ENCODE measurements at regions not wholly inside any gene's neighbourhood (a gene's known extent, or its start where the extent isn't known, plus 50 kb on each side); places are given as distances from the start of the nearest gene placed in this dataset.

DNA sequence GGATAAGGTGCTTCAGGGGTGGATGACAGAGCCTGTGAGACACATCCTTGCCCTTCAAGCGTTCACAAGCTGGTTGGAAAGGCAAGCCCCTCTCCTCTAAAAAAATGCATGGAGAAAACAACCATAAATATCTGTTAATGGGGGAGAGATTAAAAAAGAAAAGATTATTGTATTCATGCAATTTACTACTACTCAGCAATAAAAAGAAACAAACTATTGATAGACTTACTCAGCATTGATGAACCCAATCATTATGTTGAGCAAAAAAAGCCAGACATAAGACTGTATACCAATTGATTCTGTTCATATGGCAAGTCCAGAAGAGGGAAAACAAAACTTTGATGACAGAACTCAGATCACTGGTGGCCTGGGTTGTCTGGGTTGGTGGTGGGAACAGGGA, 138.7 kb upstream of the IRF2BP2 start (continued):
- TF ChIP-seq, protein P1, sequence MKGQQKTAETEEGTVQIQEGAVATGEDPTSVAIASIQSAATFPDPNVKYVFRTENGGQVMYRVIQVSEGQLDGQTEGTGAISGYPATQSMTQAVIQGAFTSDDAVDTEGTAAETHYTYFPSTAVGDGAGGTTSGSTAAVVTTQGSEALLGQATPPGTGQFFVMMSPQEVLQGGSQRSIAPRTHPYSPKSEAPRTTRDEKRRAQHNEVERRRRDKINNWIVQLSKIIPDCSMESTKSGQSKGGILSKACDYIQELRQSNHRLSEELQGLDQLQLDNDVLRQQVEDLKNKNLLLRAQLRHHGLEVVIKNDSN (IDR thresholded peaks at IDR 0.05; ENCODE audit: borderline replicate concordance, low read depth): no peak
- TF ChIP-seq MEF2A (IDR thresholded peaks at IDR 0.05; ENCODE audit: borderline replicate concordance, low read depth): no peak
- no peak for TF ChIP-seq TAF1 (IDR thresholded peaks at IDR 0.05; ENCODE audit: borderline replicate concordance, low read depth, low read length)
- TF ChIP-seq RXRA (IDR thresholded peaks at IDR 0.05; ENCODE audit: borderline replicate concordance, low read depth): no peak
- TF ChIP-seq, protein P2, sequence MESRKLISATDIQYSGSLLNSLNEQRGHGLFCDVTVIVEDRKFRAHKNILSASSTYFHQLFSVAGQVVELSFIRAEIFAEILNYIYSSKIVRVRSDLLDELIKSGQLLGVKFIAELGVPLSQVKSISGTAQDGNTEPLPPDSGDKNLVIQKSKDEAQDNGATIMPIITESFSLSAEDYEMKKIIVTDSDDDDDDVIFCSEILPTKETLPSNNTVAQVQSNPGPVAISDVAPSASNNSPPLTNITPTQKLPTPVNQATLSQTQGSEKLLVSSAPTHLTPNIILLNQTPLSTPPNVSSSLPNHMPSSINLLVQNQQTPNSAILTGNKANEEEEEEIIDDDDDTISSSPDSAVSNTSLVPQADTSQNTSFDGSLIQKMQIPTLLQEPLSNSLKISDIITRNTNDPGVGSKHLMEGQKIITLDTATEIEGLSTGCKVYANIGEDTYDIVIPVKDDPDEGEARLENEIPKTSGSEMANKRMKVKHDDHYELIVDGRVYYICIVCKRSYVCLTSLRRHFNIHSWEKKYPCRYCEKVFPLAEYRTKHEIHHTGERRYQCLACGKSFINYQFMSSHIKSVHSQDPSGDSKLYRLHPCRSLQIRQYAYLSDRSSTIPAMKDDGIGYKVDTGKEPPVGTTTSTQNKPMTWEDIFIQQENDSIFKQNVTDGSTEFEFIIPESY (IDR thresholded peaks at IDR 0.05; ENCODE audit: borderline replicate concordance, low read depth): no peak
- TF ChIP-seq, protein P3, sequence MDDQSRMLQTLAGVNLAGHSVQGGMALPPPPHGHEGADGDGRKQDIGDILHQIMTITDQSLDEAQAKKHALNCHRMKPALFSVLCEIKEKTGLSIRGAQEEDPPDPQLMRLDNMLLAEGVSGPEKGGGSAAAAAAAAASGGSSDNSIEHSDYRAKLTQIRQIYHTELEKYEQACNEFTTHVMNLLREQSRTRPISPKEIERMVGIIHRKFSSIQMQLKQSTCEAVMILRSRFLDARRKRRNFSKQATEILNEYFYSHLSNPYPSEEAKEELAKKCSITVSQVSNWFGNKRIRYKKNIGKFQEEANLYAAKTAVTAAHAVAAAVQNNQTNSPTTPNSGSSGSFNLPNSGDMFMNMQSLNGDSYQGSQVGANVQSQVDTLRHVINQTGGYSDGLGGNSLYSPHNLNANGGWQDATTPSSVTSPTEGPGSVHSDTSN (IDR thresholded peaks at IDR 0.05): no peak
- no peak for TF ChIP-seq JUND (IDR thresholded peaks at IDR 0.05)
- TF ChIP-seq RCOR1 (IDR thresholded peaks at IDR 0.05; ENCODE audit: low read length): no peak
- no peak for TF ChIP-seq YY1 (IDR thresholded peaks at IDR 0.05; ENCODE audit: low read depth)
- TF ChIP-seq ELF1 (IDR thresholded peaks at IDR 0.05): no peak
- TF ChIP-seq RAD21 (IDR thresholded peaks at IDR 0.05; ENCODE audit: low read length): no peak
- no peak for TF ChIP-seq NFIC (IDR thresholded peaks at IDR 0.05; ENCODE audit: borderline replicate concordance)
- TF ChIP-seq TCF12 (IDR thresholded peaks at IDR 0.05): no peak
- no peak for TF ChIP-seq TEAD4 (IDR thresholded peaks at IDR 0.05; ENCODE audit: borderline replicate concordance, insufficient read depth)

DNA sequence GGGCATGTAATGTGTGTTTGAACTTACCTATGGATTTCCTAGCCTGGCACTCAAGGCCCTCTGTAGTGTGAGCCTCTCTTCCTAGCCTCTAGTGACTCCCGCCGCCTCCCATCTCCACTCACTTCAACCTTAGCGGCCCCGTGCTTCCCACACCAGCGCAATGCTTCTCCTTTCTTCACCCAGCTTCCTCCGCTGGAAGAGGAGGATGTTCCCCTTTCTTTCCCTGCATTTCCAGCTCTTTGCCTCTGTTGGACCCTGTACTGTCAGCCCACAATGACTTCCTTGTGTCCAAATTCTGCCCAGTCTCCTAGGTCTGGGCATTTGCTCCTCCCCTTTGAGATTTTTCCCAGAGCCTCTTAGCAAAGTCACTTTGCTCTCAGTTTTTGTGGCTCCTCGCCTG, 138.1 kb upstream of the IRF2BP2 start:
- Histone ChIP-seq H3K36me3 (replicated peaks in 1 of 2; ENCODE audit: control insufficient read depth in 1 of 2, insufficient read depth in 2 of 2, low read length in 1 of 2) (no peaks in the 10 kb centered on the region), H4K20me1 (ENCODE audit: insufficient read depth) (no peaks in the 10 kb centered on the region), H3F3A (replicated peaks; ENCODE audit: insufficient read depth) (peaks cover 34% of the 10 kb centered on the region), H3K9me3 (no peaks in the 10 kb centered on the region), H3K9ac (no peak overlapping the region), H3K4me1 (ENCODE audit: control insufficient read depth in 1 of 2, insufficient read depth in 2 of 2, low read depth in 1 of 2, low read length in 1 of 2) (peaks cover 29 to 36% of the 10 kb centered on the region in 2 experiments), H3K27me3 (ENCODE audit: insufficient read depth) (no peaks in the 10 kb centered on the region), H3K27ac (ENCODE audit: low read depth in 2 of 2, low read length in 1 of 2) (no peak overlapping the region), H3K4me3 (ENCODE audit: low read depth in 2 of 2, low read length in 1 of 2) (no peak overlapping the region), H3K4me2 (no peak overlapping the region), H2AFZ (ENCODE audit: low read depth) (no peak overlapping the region), H3K79me2 (ENCODE audit: insufficient read depth) (no peaks in the 10 kb centered on the region), H3K9me2 (no peaks in the 10 kb centered on the region)
- ChIA-PET POLR2A (interaction anchor here (0.6 to 0.9 kb wide), 2 partner anchors 136 to 141 kb away, joined by 3 read pairs; no protein-coding TSS in a partner anchor), CTCF (no interaction called here)
- 91% methylated on average over 7 of the region's 7 CpGs for WGBS (ENCODE audit: low lambda C conversion rate)
- TF ChIP-seq, protein P4, sequence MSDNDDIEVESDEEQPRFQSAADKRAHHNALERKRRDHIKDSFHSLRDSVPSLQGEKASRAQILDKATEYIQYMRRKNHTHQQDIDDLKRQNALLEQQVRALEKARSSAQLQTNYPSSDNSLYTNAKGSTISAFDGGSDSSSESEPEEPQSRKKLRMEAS (IDR thresholded peaks at IDR 0.05; ENCODE audit: low read depth): no peak
- TF ChIP-seq SIN3A (IDR thresholded peaks at IDR 0.05; ENCODE audit: borderline replicate concordance, low read depth, low read length) (no peak), SMC3 (IDR thresholded peaks at IDR 0.05; ENCODE audit: low read depth, low read length) (no peak), NFIC (IDR thresholded peaks at IDR 0.05; ENCODE audit: borderline replicate concordance) (no peak), RFX5 (IDR thresholded peaks at IDR 0.05; ENCODE audit: low read length) (no peak)
- DNase-seq: no peak

Data from SK-N-SH (cell line).